ENCODE measurements at regions not wholly inside any gene's neighbourhood (a gene's known extent, or its start where the extent isn't known, plus 50 kb on each side); places are given as distances from the start of the nearest gene placed in this dataset.

DNA sequence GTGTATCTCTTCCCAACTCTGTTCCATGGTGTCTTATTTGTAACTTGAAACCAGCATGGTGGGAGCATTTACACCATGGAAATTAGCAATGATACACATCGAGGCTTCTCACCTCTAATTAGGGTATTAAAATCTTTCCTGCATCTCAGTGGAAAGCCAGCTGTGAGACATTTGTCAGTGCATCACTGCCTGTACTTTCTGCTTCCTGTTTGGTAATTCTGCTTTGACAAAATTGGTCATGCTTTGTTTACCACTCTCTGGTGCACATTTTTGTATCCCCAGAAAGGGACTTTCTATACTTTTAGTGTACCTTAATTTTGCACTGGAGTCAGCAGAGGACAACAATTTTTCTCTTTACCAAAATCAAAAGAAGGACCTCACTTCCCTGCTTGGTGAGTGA, 402.1 kb downstream of the PDCD6IP start:
- DNase-seq: peak; percentile 1

- DNase-seq: no peak
Measured at GRCh38 chr3:34202975-34203374, 404.5 kb downstream of the PDCD6IP start.

DNA sequence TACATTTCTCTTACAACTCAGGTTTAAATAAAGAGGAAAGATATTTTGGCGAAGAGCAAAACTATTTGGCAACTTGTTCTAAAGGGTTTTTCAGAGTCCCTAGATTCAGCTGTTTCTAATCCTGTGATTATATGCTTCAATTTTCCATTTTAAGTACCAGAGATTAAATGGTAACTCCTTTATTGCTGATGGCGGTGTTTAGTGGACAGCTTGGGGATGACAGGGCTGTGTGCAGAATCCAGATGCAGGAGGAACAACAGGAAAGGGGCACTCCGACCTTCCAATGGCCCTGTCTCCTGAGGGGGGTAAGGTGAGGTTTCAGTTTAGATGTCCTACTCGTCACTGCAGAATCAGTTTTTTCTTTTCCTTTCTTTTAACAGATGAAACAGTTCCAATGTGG, 405.0 kb downstream of the PDCD6IP start:
- DNase-seq: no peak

- DNase-seq: no peak
Measured at GRCh38 chr3:34207002-34207401, 408.6 kb downstream of the PDCD6IP start.

GRCh38 chr3:34207806-34208205, 409.4 kb downstream of the PDCD6IP start:
- no peak for DNase-seq

DNA sequence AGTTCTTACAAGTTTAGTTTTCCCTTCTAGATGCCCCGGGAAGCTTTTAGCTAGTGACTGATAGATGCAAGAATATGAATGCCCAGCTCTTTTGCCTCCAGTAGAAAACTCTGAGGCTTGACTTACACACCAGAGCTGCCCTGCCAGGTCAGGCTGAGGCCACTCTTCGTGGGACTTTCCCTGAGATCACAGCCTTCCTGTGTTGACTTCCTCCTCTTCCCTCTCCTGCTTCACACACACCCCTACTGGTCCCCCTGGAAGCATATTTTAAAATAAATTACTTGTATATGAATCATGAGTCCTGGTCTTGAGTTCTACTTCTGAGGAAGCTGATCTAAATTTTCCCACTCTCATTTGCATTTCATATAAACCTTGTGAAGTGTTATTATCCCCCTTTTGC, 413.7 kb downstream of the PDCD6IP start:
- no peak for DNase-seq

- no peak for DNase-seq
Measured at GRCh38 chr3:34212656-34213055, 414.2 kb downstream of the PDCD6IP start.

DNA sequence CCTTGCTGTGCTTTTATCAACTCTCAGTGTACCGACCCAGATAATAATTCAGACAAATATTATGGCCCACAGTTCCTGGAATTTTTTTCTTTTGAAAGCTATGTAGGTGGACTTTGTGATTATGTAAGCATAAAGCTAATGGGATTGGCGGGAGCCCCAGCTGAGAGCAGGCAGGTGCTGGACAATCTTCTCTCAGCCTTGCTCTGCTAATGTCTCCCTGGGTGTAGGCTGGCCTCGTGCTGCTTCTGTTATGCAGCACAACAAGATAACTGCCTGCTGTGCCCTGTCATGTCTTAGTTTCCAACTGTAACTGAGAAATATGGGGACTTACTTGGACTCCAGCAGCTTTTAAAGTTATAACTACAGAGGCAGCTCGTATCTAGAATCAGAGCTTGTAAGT, 415.0 kb downstream of the PDCD6IP start:
- no peak for DNase-seq

- DNase-seq: no peak
Measured at GRCh38 chr3:34216711-34217335, 418.4 kb downstream of the PDCD6IP start.

GRCh38 chr3:34218706-34219385, 420.4 kb downstream of the PDCD6IP start:
- DNase-seq: no peak

DNA sequence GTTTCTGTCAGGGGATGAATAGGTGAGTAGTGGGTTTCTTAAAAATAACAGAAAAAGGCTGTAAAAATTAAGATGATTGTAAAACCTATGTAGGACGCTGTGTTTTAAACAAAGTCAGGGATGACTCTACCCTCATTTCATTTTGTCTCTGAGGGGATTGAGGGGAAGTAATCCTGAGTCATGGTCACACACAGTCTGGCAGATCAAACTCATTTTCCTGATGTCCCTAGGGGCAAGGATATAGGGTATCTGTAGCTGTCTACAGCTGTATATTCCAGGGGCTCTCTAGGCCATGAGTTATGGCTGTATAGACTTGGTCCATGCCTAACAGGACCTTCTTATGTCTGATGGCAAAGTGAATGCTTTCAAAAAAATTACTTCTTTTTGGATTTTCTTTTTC, 421.1 kb downstream of the PDCD6IP start:
- no peak for DNase-seq

DNA sequence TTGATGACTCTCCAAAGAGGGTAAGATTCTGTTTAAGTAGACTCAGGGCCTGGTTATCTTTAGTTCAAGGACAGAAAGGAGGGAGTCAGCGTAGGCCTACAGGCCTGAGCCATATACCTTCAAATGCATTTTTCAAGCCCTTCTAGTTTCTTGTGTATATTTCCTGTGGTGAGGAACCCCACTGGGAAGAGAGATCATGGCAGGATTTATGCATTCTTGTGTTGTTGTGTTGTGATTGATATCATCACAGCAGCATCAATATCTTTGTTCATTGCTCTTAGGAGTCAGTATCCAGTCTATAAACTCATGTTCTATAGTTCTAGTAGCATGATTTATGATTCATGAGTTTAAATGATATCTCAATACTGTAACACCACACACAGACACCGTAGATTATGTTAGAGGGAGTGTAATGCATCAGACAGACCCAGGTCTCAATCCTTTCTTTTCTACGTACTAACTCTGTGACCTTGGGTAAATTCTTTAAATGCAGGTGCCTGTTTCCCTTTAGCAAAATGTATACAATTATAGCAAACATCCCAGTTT, 427.5 kb downstream of the PDCD6IP start:
- DNase-seq: no peak

DNA sequence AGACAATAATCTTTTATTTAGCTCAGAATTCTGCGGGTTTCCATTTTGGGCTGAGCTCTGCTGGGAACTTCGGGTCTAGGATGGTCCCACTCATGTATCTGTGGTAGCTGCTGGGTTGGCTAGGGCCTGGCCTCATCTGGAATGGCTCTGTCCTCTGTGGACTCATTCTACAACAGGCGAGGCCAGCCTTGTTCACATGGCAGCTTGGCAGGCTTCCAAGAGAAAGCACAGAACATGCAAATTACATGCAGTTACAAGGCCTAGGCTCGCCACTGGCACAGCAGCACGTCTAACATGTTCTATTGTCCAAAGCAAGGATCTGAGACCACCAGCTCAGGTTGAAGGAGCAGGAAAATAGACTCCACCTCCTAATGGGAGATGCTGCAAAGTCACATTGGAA, 431.4 kb downstream of the PDCD6IP start:
- DNase-seq: no peak

GRCh38 chr3:34235096-34235495, 436.7 kb downstream of the PDCD6IP start:
- DNase-seq: no peak

DNA sequence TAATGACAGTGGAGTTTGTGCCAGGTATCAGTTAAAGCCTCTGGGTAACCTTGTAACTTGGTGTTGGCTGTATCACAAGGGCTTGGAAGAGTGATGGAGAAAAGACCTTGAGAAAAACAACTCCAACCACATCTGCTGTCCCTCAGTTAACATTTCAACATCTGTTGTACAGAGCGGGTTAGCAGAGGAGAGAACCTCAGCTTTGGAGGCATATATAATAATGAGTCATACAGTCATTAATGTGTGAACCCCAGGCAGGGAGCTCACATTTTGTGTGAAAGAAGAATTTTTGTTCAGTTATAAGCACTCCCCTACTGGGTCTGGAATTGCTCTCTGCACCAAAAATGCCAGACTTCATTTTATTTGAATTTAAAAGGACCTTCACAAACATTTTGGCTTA, 439.5 kb downstream of the PDCD6IP start:
- DNase-seq: no peak

DNA sequence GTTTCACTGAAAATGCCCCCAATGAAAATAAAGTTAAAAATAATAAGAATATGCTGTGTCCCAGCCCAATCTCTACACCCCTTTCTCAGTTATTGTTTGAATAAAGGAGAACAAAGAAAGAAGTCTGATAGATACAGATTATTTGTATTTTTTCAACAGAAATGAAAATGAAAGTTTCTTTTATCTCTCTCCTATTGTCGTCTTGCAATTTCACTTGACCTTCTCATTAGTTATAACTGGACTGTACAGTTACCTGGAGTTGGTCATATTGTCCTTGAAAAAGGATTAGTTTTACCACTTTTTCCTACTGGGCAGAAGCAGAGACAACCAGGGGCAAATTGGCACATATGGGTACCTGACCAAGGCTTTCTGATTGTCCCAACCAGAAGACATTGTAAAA, 440.0 kb downstream of the PDCD6IP start:
- DNase-seq: no peak

- no peak for DNase-seq
Measured at GRCh38 chr3:34239287-34239686, 440.9 kb downstream of the PDCD6IP start.

GRCh38 chr3:34239875-34240274, 441.4 kb downstream of the PDCD6IP start:
- DNase-seq: no peak

- no peak for DNase-seq
Measured at GRCh38 chr3:34247401-34247800, 449.0 kb downstream of the PDCD6IP start.

GRCh38 chr3:34248352-34248751, 449.9 kb downstream of the PDCD6IP start:
- DNase-seq: no peak

- DNase-seq: no peak
Measured at GRCh38 chr3:34254285-34254684, 455.9 kb downstream of the PDCD6IP start.

GRCh38 chr3:34256021-34256420, 457.6 kb downstream of the PDCD6IP start:
- DNase-seq: no peak

DNA sequence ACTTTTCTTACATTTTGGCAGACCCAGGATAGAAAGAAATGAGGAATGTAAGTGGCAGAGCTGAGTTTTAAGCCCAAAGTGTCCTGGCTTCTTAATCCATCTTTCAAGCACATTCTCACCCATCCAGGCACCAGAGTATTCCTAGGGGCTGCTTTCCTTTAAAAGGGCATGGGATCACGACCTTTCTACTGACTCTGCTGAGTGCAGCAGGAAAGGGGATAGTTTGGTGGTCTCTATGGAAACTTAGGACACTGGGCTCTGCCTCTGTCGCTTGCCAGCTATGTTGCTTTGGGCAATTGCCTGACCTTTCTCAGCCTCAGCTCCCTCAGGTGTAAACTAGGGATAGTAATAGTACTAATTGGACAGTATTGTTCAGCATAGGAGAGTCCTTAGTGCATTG, 458.4 kb downstream of the PDCD6IP start:
- no peak for DNase-seq

DNA sequence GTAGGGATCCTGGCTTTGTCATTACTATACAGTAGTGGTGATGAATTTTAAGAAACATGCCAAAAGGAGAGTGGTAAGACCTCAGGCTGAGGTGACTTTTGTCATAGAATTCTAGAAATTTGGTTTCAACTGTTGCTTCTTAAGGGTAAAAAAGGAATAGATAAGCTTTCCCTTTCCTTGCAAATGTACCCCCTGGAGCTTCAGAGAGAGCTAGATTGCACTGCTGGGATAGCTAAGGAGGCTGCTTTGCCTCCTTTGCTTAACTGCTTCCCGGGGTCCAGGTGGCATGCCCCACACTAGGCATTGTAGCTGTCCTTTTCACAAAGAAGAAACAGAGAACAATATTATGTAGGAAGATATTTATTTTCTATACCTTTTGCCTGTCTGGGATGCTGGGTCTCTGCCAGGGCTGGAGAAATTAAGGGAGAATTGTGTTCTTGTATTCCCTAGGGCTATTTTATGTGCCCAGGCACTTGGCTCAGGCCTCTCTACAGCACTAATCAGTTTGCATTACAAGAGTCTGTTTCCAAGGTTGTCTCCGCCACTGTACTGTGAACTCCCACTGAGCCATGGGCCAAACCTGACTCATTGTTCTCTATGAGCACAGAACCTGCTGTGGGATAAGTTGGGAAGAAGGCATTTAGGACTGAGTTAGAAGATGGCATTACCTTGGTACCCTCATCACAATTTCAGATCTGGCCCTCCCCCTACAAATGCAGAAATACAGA, 460.0 kb downstream of the PDCD6IP start:
- DNase-seq: no peak
